ENCODE measurements at regions not wholly inside any gene's neighbourhood (a gene's known extent, or its start where the extent isn't known, plus 50 kb on each side); places are given as distances from the start of the nearest gene placed in this dataset.
A peak's percentile ranks its signal among the peaks of the same experiment; 100 is the strongest.

- ChIA-PET POLR2A (no interaction called here), CTCF (interaction anchor here (0.6 to 2.9 kb wide), 2 partner anchors 12 to 61 kb away, joined by 3 to 18 read pairs; no protein-coding TSS in a partner anchor)
- Histone ChIP-seq H3K27me3 (ENCODE audit: control insufficient read depth, insufficient read depth, low read length) (no peaks in the 10 kb centered on the region), H3K36me3 (ENCODE audit: control insufficient read depth, insufficient read depth, low read length) (no peaks in the 10 kb centered on the region), H3K4me3 (ENCODE audit: low read depth, low read length) (no peak overlapping the region)
- no peak for DNase-seq (ENCODE audit: low read depth)
- no peak for TF ChIP-seq CTCF (IDR thresholded peaks at IDR 0.05; ENCODE audit: insufficient read depth, low read depth, low read length)
Observed at GRCh38 chr2:241939541-241939940, 70.0 kb downstream of the RTP5 start.

- H3K36me3 ChIP-seq (ENCODE audit: control insufficient read depth, insufficient read depth, low read length): no peaks in the 10 kb centered on the region
- no peaks in the 10 kb centered on the region for H3K27me3 ChIP-seq (ENCODE audit: control insufficient read depth, insufficient read depth, low read length)
- no peak for DNase-seq (ENCODE audit: low read depth)
- CTCF ChIA-PET: interaction anchor here (1.0 kb wide), 1 partner anchor 12 kb away, joined by 3 read pairs; no protein-coding TSS in a partner anchor
- POLR2A ChIA-PET: no interaction called here
- TF ChIP-seq CTCF (IDR thresholded peaks at IDR 0.05; ENCODE audit: insufficient read depth, low read depth, low read length): peak; percentile 29
- H3K4me3 ChIP-seq (ENCODE audit: low read depth, low read length): no peak overlapping the region
Observed at GRCh38 chr2:241940329-241940728, 70.8 kb downstream of the RTP5 start.

DNA sequence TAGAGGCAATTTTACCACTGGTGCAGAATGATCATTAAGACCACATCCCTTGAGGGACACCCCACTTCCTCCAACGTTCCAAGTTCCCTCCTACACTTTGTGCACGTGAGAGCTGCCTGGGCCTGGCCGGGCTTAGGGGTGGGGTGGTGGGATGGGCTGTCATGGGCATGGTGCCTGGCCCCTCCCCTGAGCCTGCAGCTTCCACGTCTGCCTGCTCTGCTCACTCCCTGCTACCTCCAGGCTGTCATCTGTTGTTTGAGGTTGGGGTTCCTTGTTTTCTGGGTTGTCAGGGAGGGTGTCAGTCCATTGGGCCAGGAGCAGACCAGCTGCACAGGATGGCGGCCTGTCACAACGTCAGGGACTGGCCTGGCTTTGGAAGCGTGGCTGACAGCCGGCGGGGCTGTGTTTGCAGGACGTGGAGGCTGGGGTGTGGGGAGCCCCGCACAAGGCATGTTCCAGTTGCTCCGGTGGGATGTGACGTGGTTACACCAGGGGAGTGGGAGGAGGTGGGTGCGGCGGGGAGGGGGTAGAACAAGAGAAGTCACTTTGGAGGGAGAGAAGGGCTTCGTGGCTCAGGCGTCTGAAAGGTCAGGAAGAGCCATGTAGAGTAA lies 72.3 kb downstream of the RTP5 start:
- DNase-seq (ENCODE audit: low read depth): no peak
- Histone ChIP-seq H3K36me3 (ENCODE audit: control insufficient read depth, insufficient read depth, low read length) (no peaks in the 10 kb centered on the region), H3K4me3 (ENCODE audit: low read depth, low read length) (no peak overlapping the region), H3K27me3 (ENCODE audit: control insufficient read depth, insufficient read depth, low read length) (no peaks in the 10 kb centered on the region)
- CTCF ChIA-PET: interaction anchor here (0.6 to 1.2 kb wide), 4 partner anchors 9 to 11 kb away, joined by 3 to 4 read pairs (median 4); no protein-coding TSS in a partner anchor
- no peak for TF ChIP-seq CTCF (IDR thresholded peaks at IDR 0.05; ENCODE audit: insufficient read depth, low read depth, low read length)
- POLR2A ChIA-PET: no interaction called here

GRCh38 chr2:241942416-241943208 lies 73.1 kb downstream of the RTP5 start:
- POLR2A ChIA-PET: no interaction called here
- TF ChIP-seq CTCF (IDR thresholded peaks at IDR 0.05; ENCODE audit: insufficient read depth, low read depth, low read length): no peak
- no peak for DNase-seq (ENCODE audit: low read depth)
- H3K4me3 ChIP-seq (ENCODE audit: low read depth, low read length): no peak overlapping the region
- H3K36me3 ChIP-seq (ENCODE audit: control insufficient read depth, insufficient read depth, low read length): no peaks in the 10 kb centered on the region
- CTCF ChIA-PET: interaction anchor here (1.2 kb wide), 1 partner anchor 8 kb away, joined by 4 read pairs; no protein-coding TSS in a partner anchor
- H3K27me3 ChIP-seq (ENCODE audit: control insufficient read depth, insufficient read depth, low read length): no peaks in the 10 kb centered on the region

GRCh38 chr2:241943209-241943850 lies 73.8 kb downstream of the RTP5 start:
- DNase-seq (ENCODE audit: low read depth): no peak
- no peaks in the 10 kb centered on the region for H3K36me3 ChIP-seq (ENCODE audit: control insufficient read depth, insufficient read depth, low read length)
- ChIA-PET CTCF (interaction anchor here (1.2 kb wide), 1 partner anchor 7 kb away, joined by 4 read pairs; no protein-coding TSS in a partner anchor), POLR2A (no interaction called here)
- no peak for TF ChIP-seq CTCF (IDR thresholded peaks at IDR 0.05; ENCODE audit: insufficient read depth, low read depth, low read length)
- H3K27me3 ChIP-seq (ENCODE audit: control insufficient read depth, insufficient read depth, low read length): no peaks in the 10 kb centered on the region
- no peak overlapping the region for H3K4me3 ChIP-seq (ENCODE audit: low read depth, low read length)

Measured in BJ (cell line).